ENCODE measurements at regions not wholly inside any gene's neighbourhood (a gene's known extent, or its start where the extent isn't known, plus 50 kb on each side); places are given as distances from the start of the nearest gene placed in this dataset.

DNA sequence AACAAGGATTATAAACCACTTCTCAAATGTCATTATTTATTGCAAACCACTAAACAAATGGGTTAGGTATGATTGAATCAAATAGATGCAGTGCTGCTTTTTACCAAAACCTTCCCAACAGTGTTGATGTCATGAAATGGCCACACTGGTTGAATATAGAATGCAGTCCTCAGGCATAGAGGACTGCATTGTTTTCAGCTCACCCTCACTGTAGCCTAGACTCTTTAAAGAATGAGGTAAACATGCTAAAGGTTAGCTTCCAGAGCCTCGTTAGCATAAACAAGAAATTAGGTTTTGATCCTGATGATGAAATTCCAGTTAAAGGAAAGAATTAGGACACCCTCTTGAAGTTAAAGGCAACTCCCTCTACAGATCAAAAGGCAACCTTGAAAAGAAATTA is 224.3 kb downstream of the ALDH8A1 start:
- no peak overlapping the region for H3K4me3 Mint-ChIP-seq (ENCODE audit: unreplicated experiment)
- BruUV-seq (replicated peaks), result no TSS peak
- H3K9me3 Mint-ChIP-seq (ENCODE audit: unreplicated experiment), result no peaks in the 10 kb centered on the region
- CTCF ChIA-PET, result no interaction called here
- TF ChIP-seq, protein P1, sequence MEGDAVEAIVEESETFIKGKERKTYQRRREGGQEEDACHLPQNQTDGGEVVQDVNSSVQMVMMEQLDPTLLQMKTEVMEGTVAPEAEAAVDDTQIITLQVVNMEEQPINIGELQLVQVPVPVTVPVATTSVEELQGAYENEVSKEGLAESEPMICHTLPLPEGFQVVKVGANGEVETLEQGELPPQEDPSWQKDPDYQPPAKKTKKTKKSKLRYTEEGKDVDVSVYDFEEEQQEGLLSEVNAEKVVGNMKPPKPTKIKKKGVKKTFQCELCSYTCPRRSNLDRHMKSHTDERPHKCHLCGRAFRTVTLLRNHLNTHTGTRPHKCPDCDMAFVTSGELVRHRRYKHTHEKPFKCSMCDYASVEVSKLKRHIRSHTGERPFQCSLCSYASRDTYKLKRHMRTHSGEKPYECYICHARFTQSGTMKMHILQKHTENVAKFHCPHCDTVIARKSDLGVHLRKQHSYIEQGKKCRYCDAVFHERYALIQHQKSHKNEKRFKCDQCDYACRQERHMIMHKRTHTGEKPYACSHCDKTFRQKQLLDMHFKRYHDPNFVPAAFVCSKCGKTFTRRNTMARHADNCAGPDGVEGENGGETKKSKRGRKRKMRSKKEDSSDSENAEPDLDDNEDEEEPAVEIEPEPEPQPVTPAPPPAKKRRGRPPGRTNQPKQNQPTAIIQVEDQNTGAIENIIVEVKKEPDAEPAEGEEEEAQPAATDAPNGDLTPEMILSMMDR (IDR thresholded peaks at IDR 0.05; ENCODE audit: unreplicated experiment), result no peak
- H3K27me3 Mint-ChIP-seq (ENCODE audit: insufficient read depth, unreplicated experiment), result no peaks in the 10 kb centered on the region
- no peak for DNase-seq (ENCODE audit: unreplicated experiment)
- H3K36me3 Mint-ChIP-seq (ENCODE audit: insufficient read depth, unreplicated experiment), result no peaks in the 10 kb centered on the region
- H3K4me1 Mint-ChIP-seq (ENCODE audit: insufficient read depth, unreplicated experiment), result peaks cover 4% of the 10 kb centered on the region
- POLR2A ChIA-PET, result no interaction called here
- H3K27ac Mint-ChIP-seq (ENCODE audit: low read depth, unreplicated experiment), result no peak overlapping the region
- intact Hi-C loops (cut with micrococcal nuclease), result no loop called here

DNA sequence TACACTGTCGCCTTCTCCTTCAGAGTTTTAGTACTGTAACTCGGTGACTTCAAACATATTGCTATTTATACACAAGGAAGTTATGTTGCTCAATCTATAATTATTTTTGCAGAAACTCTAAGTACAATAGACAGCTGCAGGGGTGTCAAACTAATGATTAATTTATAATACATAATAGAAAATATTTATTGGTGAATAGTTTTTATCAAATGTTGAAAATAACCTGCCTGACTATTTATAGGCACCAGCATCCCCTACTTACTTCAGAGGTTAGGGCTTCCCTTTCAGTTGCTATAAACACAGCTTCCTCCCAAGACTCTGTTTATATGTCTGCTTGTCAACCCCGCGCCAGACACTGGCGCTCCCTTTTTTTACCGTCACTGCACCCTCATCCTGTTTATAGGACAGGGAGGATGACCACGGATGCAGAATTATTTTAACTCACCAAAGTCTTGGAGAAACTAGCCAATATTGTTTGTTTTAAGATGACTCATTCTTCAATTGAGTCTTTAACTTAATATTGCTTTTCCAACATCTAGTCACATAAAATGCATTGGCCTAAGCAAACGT is 225.0 kb downstream of the ALDH8A1 start:
- intact Hi-C loops (cut with micrococcal nuclease), result no loop called here
- Mint-ChIP-seq H3K4me3 (ENCODE audit: unreplicated experiment) (no peak overlapping the region), H3K27me3 (ENCODE audit: insufficient read depth, unreplicated experiment) (no peaks in the 10 kb centered on the region), H3K9me3 (ENCODE audit: unreplicated experiment) (no peaks in the 10 kb centered on the region), H3K4me1 (ENCODE audit: insufficient read depth, unreplicated experiment) (peaks cover 4% of the 10 kb centered on the region), H3K27ac (ENCODE audit: low read depth, unreplicated experiment) (no peak overlapping the region), H3K36me3 (ENCODE audit: insufficient read depth, unreplicated experiment) (no peaks in the 10 kb centered on the region)
- BruUV-seq (replicated peaks), result no TSS peak
- POLR2A ChIA-PET, result interaction anchor here (1.0 kb wide), 1 partner anchor 14 kb away, joined by 3 read pairs; no protein-coding TSS in a partner anchor
- CTCF ChIA-PET, result interaction anchor here (0.6 to 1.0 kb wide), 2 partner anchors 45 to 105 kb away, joined by 3 to 4 read pairs; no protein-coding TSS in a partner anchor
- TF ChIP-seq, protein P1 (IDR thresholded peaks at IDR 0.05; ENCODE audit: unreplicated experiment), result no peak
- DNase-seq (ENCODE audit: unreplicated experiment), result peak; percentile 27

DNA sequence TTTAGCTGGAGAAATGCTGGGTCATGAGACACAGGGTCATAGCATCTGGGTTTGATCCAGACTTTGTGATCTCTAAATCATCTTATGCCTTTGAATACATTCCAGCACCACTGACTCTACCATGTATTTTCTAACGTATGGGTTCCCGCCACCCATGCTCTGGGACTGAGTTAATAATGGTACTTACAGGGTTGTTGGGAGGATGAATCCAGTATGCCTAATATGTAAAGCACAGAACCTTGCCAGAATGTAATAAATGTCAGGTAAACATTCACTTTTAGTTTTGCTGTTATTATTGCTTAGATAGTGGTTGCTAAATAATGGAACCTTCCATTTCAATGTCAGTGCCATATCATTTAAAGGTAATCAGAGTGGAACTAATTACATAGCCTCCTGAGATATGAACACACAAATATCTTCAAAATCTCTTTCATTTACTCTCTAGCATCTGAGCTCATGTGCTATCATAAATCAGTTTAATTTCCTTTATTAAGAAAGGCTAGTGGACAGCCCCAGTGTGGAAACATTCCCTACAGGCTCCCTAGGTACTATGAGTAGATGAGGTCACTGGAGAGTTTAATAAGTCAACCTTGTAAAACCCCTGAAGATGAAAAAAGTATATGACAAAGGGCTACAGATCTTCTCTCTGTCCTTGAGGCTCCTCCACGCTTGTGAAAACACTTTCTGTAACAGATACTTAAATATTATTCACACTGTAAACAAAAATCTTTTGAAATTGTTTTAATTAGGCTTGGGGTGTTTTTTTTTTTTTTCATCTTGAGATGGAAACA is 226.6 kb downstream of the ALDH8A1 start:
- H3K27ac Mint-ChIP-seq (ENCODE audit: low read depth, unreplicated experiment), result no peak overlapping the region
- BruUV-seq (replicated peaks), result no TSS peak
- H3K9me3 Mint-ChIP-seq (ENCODE audit: unreplicated experiment), result no peaks in the 10 kb centered on the region
- intact Hi-C loops (cut with micrococcal nuclease), result no loop called here
- H3K36me3 Mint-ChIP-seq (ENCODE audit: insufficient read depth, unreplicated experiment), result no peaks in the 10 kb centered on the region
- no peak overlapping the region for H3K4me3 Mint-ChIP-seq (ENCODE audit: unreplicated experiment)
- no peaks in the 10 kb centered on the region for H3K27me3 Mint-ChIP-seq (ENCODE audit: insufficient read depth, unreplicated experiment)
- no peak for DNase-seq (ENCODE audit: unreplicated experiment)
- H3K4me1 Mint-ChIP-seq (ENCODE audit: insufficient read depth, unreplicated experiment), result peaks cover 4% of the 10 kb centered on the region
- TF ChIP-seq, protein P1 (IDR thresholded peaks at IDR 0.05; ENCODE audit: unreplicated experiment), result no peak
- ChIA-PET CTCF (interaction anchor here (0.5 to 0.6 kb wide), 2 partner anchors 18 to 614 kb away, joined by 3 read pairs; no protein-coding TSS in a partner anchor), POLR2A (interaction anchor here (1.9 kb wide), 1 partner anchor 11 kb away, joined by 5 read pairs; no protein-coding TSS in a partner anchor)

DNA sequence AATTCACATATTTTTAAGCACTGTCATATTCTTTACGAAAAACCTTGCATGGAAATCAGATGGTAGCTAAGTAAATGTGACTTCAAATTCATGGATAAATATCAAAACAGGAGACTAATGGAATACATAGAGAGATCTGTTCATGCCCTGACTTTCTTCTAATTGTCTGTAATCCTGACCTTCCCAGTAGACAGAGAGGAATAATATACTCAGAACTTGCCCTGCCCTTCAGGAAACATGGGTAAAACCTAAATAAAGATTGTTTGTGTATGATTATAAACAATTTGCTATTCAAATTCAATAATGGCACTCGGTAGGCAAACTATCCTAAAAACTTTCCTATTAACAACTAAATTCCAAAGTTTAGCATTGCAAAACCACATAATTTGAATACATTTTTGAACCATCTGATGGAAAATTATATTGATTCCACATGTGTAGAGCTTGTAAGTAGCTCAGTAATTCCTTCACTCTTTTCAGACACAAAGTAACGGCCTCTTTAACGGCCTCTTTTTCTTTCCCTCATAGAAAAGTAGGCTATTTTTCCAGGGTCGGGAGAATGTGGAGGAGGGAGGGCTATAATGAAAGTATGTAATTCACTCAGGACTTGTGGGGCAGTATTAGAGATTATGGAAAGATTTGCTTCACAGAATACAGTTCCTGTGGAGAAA is 227.6 kb downstream of the ALDH8A1 start:
- TF ChIP-seq, protein P1 (IDR thresholded peaks at IDR 0.05; ENCODE audit: unreplicated experiment), result no peak
- Mint-ChIP-seq H3K4me3 (ENCODE audit: unreplicated experiment) (no peak overlapping the region), H3K9me3 (ENCODE audit: unreplicated experiment) (no peaks in the 10 kb centered on the region), H3K27ac (ENCODE audit: low read depth, unreplicated experiment) (no peak overlapping the region), H3K4me1 (ENCODE audit: insufficient read depth, unreplicated experiment) (peaks cover 4% of the 10 kb centered on the region), H3K36me3 (ENCODE audit: insufficient read depth, unreplicated experiment) (no peaks in the 10 kb centered on the region), H3K27me3 (ENCODE audit: insufficient read depth, unreplicated experiment) (no peaks in the 10 kb centered on the region)
- CTCF ChIA-PET, result interaction anchor here (0.7 kb wide), 1 partner anchor 10 kb away, joined by 3 read pairs; no protein-coding TSS in a partner anchor
- intact Hi-C loops (cut with micrococcal nuclease), result no loop called here
- POLR2A ChIA-PET, result interaction anchor here (1.9 kb wide), 1 partner anchor 10 kb away, joined by 5 read pairs; no protein-coding TSS in a partner anchor
- DNase-seq (ENCODE audit: unreplicated experiment), result no peak
- no TSS peak for BruUV-seq (replicated peaks)

Measured in MCF 10A (cell line).